Kidney epithelial cell (primary cell): ENCODE measurements at regions not wholly inside any gene's neighbourhood (a gene's known extent, or its start where the extent isn't known, plus 50 kb on each side); places are given as distances from the start of the nearest gene placed in this dataset.

Experiments
- DNase-seq: peaks from one replicate; pipeline ENCODE4 v3.0.0-alpha.2; 2010; ENCODE audit warnings: low read depth
- H3K27me3 ChIP-seq: 2 replicates; pipeline ENCODE4 v1.6.0; 2011; ENCODE audit warnings: low read length; ENCODE audit not compliant: control insufficient read depth, insufficient read depth
- H3K36me3 ChIP-seq: 2 replicates; pipeline ENCODE4 v1.5.1; 2011; ENCODE audit warnings: low read length; ENCODE audit not compliant: control insufficient read depth, insufficient read depth
- H3K4me3 ChIP-seq: 2 replicates; pipeline ENCODE4 v1.5.1; 2011; ENCODE audit warnings: low read depth, mild to moderate bottlenecking, control low read depth, low read length
- TF ChIP-seq, protein P1 (sequence below): IDR thresholded peaks from 2 replicates; pipeline ENCODE4 v1.5.1; 2011; ENCODE audit warnings: mild to moderate bottlenecking, moderate library complexity, low read length, control low read depth, inconsistent platforms; ENCODE audit not compliant: insufficient read depth, poor library complexity, severe bottlenecking

DNA sequence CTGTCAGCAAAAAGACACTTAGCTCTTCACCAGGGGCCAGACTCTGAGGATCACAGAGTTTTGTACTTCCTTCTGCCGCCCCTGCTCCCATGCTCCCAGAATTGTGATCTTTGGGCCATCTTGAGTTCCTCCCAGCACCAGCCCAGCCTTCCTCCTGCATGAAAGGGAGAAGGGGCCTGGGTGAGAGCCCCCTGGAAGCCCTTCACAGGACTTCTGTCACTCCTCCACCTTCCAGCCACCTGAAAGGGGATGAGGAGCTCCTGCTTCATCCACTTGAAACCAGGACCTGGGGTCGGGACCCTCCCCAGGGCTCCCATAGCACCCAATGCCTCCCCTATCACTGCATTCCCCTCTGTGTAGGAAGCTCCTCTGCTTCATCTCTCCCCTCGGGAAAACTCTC lies 174.2 kb downstream of the BUD13 start:
- Histone ChIP-seq H3K27me3 (peaks cover 3% of the 10 kb centered on the region), H3K4me3 (no peak overlapping the region), H3K36me3 (no peaks in the 10 kb centered on the region)
- TF ChIP-seq, protein P1, sequence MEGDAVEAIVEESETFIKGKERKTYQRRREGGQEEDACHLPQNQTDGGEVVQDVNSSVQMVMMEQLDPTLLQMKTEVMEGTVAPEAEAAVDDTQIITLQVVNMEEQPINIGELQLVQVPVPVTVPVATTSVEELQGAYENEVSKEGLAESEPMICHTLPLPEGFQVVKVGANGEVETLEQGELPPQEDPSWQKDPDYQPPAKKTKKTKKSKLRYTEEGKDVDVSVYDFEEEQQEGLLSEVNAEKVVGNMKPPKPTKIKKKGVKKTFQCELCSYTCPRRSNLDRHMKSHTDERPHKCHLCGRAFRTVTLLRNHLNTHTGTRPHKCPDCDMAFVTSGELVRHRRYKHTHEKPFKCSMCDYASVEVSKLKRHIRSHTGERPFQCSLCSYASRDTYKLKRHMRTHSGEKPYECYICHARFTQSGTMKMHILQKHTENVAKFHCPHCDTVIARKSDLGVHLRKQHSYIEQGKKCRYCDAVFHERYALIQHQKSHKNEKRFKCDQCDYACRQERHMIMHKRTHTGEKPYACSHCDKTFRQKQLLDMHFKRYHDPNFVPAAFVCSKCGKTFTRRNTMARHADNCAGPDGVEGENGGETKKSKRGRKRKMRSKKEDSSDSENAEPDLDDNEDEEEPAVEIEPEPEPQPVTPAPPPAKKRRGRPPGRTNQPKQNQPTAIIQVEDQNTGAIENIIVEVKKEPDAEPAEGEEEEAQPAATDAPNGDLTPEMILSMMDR: no peak
- no peak for DNase-seq

DNA sequence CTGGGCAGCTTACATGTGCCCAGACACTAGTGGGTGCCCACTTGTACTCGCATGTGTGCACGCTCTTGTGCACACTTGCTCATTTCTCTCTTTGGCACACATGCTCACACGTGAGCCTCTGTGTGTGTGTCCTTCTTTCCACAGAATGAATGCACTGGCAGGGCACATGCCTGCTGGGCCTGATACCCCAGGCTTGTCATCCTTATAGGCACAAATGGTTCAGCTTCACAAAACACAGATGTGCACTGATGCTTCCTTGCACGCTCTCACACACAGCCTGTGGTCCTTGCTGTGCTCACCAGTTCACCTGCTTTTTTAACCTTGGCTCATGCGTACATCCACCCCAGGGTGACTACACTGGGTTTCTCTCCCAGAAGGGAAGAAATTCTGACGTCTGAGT lies 174.8 kb downstream of the BUD13 start:
- TF ChIP-seq, protein P1: no peak
- Histone ChIP-seq H3K4me3 (no peak overlapping the region), H3K27me3 (peaks cover 3% of the 10 kb centered on the region), H3K36me3 (no peaks in the 10 kb centered on the region)
- no peak for DNase-seq

DNA sequence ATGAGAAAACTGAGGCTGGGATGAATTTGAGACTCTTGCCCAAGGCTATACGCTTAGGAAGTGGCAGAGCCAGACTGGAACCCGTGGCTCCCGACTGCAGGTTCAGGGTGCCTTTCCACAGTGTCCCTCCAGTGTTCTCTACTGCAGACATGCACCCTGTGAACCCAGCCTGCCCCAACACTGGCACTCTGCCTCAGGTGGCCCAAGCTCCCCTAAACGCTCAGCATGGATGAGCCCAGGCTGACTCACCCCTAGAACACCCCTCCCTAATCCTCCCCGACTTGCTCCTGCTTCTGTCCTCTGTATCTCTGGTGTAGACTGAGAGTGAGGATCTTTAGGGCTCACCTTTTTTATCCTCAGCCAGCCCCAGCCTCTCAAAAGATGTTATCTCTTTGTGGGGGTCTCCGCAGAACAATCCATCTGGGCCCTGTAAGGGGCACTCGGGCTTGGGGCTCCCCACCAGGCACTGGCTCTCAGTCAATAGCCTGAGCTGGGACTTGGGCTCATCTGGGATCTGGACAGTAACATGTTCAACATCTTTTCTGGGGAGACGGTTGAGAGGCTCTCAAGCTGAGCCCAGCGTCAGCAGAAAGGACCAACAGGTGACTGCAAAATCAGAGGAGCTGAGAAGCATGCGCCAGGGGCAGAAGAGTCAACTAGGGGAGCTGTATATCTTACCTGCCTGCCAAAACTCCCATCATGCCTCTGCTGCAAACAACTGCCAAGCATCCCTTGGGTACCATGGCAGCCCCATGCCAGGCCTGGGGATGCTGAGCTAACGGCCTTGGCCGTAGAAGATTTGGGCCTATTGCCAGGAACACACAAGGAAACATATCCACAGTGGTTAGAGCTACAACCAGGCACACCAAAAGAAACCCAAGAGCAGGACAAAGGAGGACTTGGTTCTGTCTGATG lies 176.2 kb downstream of the BUD13 start:
- Histone ChIP-seq H3K36me3 (no peaks in the 10 kb centered on the region), H3K4me3 (no peak overlapping the region), H3K27me3 (peaks cover 3% of the 10 kb centered on the region)
- TF ChIP-seq, protein P1: no peak
- no peak for DNase-seq

DNA sequence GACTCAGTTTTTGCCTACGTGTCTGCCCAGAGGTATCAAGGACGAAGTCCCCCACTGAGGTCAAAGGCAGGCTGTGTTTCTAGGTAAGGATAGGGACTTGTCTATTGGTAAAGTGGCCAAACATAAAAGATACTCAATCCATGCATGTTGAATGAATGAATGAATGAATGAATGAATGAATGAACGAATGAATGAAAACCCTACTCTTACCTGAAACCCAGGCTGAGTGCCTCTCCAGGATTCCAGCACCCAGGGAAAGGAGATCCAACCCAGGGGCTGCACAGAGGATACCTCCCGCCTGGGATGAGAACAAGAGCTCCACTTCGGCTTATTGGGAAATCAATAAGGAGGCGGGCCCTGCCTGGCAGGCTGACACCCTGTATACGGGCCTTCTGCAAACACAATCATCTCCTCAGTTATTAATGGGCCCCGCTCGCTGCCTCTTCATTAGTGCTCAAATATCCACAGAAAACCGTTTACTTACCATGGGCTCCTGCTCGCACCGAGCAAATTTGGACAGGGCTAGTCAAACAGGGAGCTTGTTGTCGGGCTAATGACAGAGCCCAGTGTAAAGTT lies 177.4 kb downstream of the BUD13 start:
- peaks cover 7% of the 10 kb centered on the region for H3K27me3 ChIP-seq

DNA sequence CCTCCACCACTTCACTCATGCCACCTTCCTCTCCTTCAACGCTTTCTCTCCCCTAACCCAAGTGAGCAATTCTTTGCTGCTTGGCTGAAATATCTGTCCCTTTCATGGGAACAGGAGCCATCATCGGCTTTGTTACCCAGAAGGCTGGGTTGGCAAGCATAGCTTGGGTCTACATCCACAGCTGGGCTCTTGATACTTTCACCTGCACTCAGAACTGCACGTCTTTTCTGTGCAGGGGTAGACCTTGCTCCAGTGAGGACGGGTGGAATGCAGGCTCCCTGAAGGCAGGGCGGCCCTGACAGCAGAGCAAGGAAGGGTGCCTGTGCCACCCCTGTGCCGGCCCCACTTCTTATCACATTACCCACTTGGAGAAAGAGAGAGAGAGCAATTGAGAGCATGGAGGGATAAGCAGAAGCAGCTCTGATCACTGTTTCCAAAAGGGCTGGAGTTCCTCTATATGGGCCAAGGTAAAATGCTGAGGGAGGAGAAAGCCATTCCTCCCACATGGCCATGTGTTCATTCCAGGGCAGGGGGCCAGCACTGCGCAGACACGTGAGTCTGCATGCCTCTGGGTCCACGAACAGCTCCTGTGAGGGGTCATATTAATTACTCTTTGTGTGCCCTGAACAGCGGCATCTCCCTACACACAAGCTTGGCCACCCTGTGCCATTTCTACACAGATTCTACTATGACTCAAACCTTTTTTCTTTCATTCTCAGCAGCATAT lies 181.8 kb downstream of the BUD13 start:
- no peak for DNase-seq
- TF ChIP-seq, protein P1: no peak
- peaks cover 6% of the 10 kb centered on the region for H3K27me3 ChIP-seq
- no peak overlapping the region for H3K4me3 ChIP-seq
- no peaks in the 10 kb centered on the region for H3K36me3 ChIP-seq

More for the DNA sequence above, 177.4 kb downstream of the BUD13 start:
- no peak for DNase-seq
- Histone ChIP-seq H3K36me3 (no peaks in the 10 kb centered on the region), H3K4me3 (no peak overlapping the region)
- TF ChIP-seq, protein P1: no peak
